ENCODE measurements at regions not wholly inside any gene's neighbourhood (a gene's known extent, or its start where the extent isn't known, plus 50 kb on each side); places are given as distances from the start of the nearest gene placed in this dataset.

DNA sequence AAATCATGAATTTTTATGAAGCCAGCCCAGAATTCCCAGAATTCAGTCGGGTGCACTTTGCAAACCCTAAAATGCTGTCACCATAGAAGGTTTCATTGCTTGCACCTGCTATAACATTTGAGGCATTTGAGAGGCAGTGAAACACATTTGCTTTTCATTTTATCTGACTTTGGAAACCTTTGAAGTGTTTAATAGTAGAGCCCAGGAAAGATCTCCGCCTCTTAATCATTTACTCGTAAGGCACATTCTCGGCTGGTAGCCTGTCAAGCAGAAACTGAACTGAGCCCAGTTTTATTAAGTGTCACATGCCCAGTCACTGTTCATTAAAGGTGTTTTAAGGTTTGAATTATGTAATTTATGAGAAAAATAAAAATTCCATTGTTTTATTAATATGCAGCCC is 247.6 kb downstream of the EMX2 start:
- ChIA-PET POLR2A (no interaction called here), CTCF (no interaction called here)
- DNase-seq (no peak), ATAC-seq (ENCODE audit: low read depth) (no peak)
- Mint-ChIP-seq H3K27me3 (peaks cover 3% of the 10 kb centered on the region), H3K36me3 (ENCODE audit: low read depth) (no peaks in the 10 kb centered on the region), H3K4me1 (no peaks in the 10 kb centered on the region), H3K9me3 (no peaks in the 10 kb centered on the region), H3K4me3 (no peak overlapping the region), H3K27ac (no peak overlapping the region)
- intact Hi-C loops (cut with micrococcal nuclease), result no loop called here
- TF ChIP-seq, protein P1, sequence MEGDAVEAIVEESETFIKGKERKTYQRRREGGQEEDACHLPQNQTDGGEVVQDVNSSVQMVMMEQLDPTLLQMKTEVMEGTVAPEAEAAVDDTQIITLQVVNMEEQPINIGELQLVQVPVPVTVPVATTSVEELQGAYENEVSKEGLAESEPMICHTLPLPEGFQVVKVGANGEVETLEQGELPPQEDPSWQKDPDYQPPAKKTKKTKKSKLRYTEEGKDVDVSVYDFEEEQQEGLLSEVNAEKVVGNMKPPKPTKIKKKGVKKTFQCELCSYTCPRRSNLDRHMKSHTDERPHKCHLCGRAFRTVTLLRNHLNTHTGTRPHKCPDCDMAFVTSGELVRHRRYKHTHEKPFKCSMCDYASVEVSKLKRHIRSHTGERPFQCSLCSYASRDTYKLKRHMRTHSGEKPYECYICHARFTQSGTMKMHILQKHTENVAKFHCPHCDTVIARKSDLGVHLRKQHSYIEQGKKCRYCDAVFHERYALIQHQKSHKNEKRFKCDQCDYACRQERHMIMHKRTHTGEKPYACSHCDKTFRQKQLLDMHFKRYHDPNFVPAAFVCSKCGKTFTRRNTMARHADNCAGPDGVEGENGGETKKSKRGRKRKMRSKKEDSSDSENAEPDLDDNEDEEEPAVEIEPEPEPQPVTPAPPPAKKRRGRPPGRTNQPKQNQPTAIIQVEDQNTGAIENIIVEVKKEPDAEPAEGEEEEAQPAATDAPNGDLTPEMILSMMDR (IDR thresholded peaks at IDR 0.05), result no peak

DNA sequence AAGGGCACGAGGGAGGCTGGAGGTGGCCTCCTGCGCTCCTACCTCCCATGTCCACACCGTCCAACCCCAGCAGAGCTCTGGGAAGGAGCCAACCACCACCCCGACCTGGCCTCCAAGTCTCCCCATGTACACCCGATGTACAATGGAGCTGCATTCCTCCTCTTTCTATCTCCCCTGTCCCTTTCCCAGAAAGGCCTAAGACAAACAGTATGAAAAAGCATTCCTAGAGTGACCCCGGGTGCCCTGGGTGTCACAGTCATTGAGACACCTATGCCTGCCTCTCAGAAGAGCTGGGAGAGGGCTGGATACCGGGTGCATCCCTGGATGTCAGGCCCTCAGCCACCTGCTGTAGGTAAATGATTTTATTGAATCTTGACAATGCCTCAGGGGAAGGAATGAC is 248.1 kb downstream of the EMX2 start:
- TF ChIP-seq, protein P1 (IDR thresholded peaks at IDR 0.05), result no peak
- DNase-seq (no peak), ATAC-seq (ENCODE audit: low read depth) (no peak)
- CTCF ChIA-PET, result no interaction called here
- Mint-ChIP-seq H3K9me3 (no peaks in the 10 kb centered on the region), H3K27ac (no peak overlapping the region), H3K27me3 (peaks cover 3% of the 10 kb centered on the region), H3K4me3 (no peak overlapping the region), H3K4me1 (no peaks in the 10 kb centered on the region), H3K36me3 (ENCODE audit: low read depth) (no peaks in the 10 kb centered on the region)
- intact Hi-C loops (cut with micrococcal nuclease), result no loop called here
- POLR2A ChIA-PET, result no interaction called here

DNA sequence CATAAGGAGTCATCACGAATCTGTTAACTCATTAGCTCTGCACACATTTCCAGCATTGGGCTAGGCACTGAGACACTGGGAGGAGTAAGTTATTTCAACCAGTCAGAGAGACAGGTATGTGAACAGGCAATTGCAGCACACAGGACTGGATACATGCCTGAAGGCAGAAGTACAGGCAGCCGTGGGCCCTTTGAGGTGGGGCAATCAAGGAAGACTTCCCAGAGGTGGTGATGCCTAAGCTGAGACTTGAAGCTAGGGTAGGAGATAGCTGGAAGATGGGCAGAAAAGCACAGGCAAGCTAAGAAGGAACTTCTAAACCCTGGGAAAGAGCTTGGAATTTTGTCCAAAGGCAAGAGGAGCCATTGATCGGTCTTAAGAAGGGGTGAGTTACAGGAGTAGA is 249.7 kb downstream of the EMX2 start:
- Mint-ChIP-seq H3K27ac (no peak overlapping the region), H3K9me3 (no peaks in the 10 kb centered on the region), H3K4me1 (no peaks in the 10 kb centered on the region), H3K36me3 (ENCODE audit: low read depth) (no peaks in the 10 kb centered on the region), H3K4me3 (no peak overlapping the region), H3K27me3 (peaks cover 3% of the 10 kb centered on the region)
- intact Hi-C loops (cut with micrococcal nuclease), result no loop called here
- ChIA-PET CTCF (no interaction called here), POLR2A (no interaction called here)
- TF ChIP-seq, protein P1 (IDR thresholded peaks at IDR 0.05), result no peak
- ATAC-seq (ENCODE audit: low read depth), result no peak
- no peak for DNase-seq

DNA sequence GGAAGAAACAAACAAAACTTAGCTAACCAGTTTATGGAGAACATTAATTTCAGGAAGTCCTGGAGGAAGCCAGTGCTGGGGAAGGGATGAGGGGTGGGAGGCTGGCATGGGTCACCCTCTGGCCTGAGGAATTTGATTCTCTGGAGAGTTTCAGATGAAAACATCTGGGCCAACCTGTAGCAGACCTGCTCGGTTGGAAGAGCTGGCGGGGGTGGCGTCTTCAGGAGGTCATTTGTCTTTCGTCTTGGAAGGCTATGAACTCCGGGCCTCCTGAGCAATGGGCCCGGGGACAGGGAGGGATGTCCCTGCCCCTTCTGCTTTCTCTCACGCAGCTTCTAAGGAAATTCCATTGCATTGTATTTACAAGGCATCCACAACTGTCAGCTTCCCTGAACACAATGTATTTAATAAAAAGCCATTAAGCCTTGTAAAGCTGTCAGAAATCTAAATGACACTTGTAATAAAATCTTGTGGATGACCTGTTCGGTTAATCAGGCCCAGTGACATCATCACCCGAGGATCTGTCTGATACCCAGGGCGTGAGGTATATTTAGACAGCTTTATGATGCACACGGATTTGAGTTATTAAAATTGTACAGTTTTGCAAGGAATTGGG is 250.5 kb downstream of the RAB11FIP2 start:
- TF ChIP-seq, protein P1 (IDR thresholded peaks at IDR 0.05), result no peak
- DNase-seq (no peak), ATAC-seq (ENCODE audit: low read depth) (no peak)
- Mint-ChIP-seq H3K4me3 (no peak overlapping the region), H3K27me3 (peaks cover 3% of the 10 kb centered on the region), H3K36me3 (ENCODE audit: low read depth) (no peaks in the 10 kb centered on the region), H3K27ac (no peak overlapping the region), H3K4me1 (no peaks in the 10 kb centered on the region), H3K9me3 (no peaks in the 10 kb centered on the region)
- intact Hi-C loops (cut with micrococcal nuclease), result no loop called here
- ChIA-PET POLR2A (no interaction called here), CTCF (no interaction called here)

DNA sequence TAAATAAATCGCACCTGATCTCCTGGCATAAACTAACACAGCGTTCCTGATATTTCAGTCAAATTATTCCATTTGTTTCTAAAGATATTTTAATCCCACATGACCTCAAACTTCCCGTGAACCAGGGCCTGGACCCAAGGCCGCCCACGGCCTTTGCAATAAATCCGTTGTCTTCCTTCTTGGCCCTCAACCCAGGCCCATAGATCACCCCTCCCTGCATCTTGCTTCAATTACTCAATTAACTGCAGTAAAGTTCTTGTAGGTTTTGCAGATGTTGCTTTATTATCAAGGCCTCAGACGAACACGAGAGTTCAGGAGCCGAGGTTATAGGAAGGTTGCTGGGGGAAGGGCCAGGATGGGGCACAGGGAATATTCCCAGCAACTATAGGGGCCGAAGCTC is 249.4 kb downstream of the RAB11FIP2 start:
- ChIA-PET CTCF (no interaction called here), POLR2A (no interaction called here)
- Mint-ChIP-seq H3K9me3 (no peaks in the 10 kb centered on the region), H3K36me3 (ENCODE audit: low read depth) (no peaks in the 10 kb centered on the region), H3K4me1 (no peaks in the 10 kb centered on the region), H3K4me3 (no peak overlapping the region), H3K27ac (no peak overlapping the region), H3K27me3 (peaks cover 2% of the 10 kb centered on the region)
- intact Hi-C loops (cut with micrococcal nuclease), result no loop called here
- DNase-seq (no peak), ATAC-seq (ENCODE audit: low read depth) (no peak)
- TF ChIP-seq, protein P1 (IDR thresholded peaks at IDR 0.05), result no peak

Data from activated B cell treated with CpG ODN at 0.5 μM for 24 hours (primary cell).